Activated gamma-delta T cell treated with anti-CD3 and anti-CD28 coated beads, Interleukin-2, amount 50 U/mL, for 16 hours (primary cell): ENCODE measurements at regions not wholly inside any gene's neighbourhood (a gene's known extent, or its start where the extent isn't known, plus 50 kb on each side); places are given as distances from the start of the nearest gene placed in this dataset.
A peak's percentile ranks its signal among the peaks of the same experiment; 100 is the strongest.
"Not testable (repeated sequence)": the region's sequence is repeated elsewhere in the genome, so short reads cannot be mapped to it uniquely, and the experiment has no call there.

Source experiments
- DNase-seq: peaks from one replicate; pipeline ENCODE4 v3.0.0-alpha.2; 2020; ENCODE audit warnings: low read depth

- no peak for DNase-seq
Observed at GRCh38 chr9:31103836-31104235, 1280.6 kb upstream of the ACO1 start.

GRCh38 chr9:31104249-31104648, 1280.2 kb upstream of the ACO1 start:
- DNase-seq, result no peak

DNA sequence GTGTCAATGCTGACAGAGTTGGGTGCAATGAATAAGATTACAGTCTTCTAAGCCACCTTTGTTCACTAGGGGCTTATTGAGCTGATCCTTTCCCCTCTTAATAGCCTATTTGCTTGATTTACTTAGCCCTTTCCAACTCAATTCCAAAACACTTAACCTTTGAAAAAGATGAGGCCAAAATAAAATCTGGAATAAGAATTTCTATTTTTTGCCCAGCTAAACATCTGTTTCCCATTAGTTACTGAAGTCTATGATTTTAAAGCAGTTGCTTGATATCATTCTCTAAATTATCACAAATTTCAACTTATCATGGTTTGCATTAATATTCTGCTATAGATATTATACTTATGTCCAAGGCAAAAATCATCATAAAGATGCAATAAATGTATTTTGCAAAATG, 1272.0 kb upstream of the ACO1 start:
- no peak for DNase-seq

DNA sequence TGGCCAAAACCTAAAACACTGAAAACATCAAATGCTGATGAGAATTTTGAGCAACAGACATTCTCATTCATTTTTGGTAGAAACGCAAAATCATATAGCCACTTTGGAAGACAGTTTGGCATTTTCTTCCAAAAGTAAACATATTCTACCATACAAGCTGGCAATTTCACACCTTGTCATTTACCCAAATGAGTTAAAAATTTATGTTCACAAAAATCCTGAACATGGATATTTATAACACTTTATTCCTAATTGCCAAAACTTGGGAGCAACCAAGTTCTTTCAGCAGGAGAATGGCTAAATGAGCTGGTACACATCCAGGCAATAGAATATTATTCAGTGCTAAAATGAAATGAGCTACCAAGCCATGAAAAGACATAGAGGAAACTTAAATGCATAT, 1270.1 kb upstream of the ACO1 start:
- no peak for DNase-seq

DNA sequence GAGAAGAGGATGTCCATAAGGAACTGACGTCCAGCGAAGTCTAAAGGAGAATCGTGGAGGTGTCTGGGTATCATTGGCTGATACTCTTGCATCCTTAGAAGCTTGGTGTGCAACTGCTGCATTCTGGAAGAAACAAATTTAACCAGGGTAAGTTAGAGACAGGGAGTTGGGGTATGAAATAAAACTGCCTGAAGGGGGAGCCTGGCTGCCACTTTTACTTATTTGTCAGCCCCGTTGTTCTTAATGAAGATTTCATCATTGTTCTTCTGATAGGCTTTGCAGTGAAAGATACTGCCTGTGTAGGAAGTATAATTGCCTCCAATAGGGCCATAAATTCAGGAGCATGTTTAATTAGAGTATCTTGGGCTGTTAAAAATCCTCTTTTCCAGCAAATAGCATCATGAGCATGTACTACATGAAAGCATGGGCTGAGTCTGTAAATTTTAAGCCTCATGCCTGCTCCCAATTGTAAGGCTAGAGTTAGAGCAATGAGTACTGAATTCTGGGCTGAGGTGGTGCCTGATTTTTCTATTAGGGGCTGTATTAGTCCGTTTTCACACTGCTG, 1264.5 kb upstream of the ACO1 start:
- peak; percentile 6 for DNase-seq

DNA sequence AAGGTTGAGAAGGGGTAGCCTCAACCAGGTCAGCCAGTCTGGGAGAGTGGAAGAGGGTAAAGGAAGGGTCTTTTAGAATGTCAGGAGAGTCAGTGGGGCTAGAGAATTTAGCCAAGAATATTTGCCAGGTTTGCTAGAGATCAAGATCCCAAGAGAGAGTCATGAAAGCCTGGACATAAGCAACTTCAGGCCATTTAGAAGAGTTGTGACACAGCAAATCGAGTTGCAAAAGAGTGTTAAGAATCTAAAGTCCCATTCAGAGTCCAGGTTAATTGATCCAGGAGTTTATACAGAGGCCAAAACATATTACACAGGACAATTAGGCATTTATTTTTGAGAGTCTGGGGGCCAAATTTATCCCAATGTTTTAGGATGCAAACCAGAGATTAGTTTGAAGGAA, 1260.1 kb upstream of the ACO1 start:
- no peak for DNase-seq

DNA sequence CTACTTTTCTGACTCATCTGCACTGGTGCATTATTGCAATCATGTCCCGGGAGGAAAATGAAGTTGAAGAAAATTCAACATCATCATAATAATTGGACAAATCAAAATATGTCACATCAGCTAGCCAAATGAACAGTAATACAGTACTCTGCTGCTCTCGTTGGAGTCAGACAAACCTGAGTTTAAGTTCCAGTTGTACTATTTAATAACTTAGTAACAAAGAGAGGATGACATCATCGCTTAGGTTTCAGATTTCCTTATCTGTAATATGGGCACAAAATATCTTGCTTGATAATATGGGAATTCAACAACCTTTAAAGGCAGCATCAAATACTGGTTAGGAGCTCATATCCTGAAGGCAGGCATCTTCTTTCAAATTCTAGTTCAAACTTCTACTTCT, 1248.9 kb upstream of the ACO1 start:
- DNase-seq, result no peak

DNA sequence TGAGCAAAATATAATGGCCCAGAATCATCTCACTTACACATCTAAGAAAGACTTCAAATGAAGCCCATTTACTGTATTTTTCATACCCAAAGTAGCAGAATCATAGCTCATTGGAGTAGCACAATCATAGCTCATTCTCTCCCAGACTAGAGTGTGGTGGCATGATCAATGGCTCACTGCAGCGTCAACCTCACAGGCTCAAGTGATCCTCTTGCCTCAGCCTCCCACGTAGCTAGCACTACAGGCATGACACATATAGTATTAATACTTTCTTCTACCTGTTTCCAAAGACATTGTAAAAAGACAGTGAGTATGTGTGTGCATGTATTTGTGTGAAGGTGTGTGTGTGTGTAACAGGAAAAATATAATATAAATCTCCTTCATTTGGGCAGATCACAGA, 1247.9 kb upstream of the ACO1 start:
- no peak for DNase-seq

DNA sequence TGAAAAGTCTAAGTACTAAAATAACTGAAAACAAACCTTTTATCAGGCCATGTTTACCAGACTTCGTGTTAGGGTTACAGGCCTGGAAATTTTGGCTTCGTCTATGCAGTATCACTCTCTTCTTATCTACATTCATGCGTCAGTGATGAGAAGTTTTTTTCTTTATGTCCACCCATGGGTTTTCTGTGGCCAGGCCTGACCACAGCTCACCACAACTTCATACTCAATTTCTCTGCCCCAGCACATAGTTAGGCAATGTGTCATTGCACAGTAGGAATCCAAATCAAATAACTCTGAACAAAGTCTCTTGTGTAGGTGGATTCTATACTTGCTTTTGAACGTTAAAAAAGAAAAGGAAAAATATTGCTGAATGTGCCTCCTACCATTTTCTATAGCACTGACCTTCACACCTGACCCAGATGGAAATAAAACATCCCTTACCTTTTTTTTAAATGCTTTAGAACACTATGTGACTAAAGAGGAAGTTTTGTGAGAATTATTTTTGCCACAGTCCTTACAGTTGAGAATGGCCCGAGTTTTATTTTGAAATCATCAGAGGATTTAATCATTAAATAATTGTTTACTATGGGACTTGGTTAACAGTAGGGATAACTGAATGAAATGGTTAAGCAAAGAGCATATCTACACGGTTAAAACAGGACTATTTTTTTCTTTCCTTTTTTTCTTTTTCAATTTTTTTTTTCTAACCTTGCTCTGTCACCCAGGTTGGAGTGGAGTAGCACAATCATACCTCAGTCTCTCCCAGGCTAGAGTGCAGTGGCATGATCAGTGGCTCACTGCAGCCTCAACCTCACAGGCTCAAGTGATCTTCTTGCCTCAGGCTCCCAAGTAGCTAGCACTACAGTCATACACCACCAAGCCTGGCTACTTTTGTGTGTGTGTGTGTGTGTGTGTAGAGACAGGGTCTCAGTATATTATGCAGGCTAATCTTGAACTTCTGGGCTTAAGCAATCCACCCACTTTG, 1247.0 kb upstream of the ACO1 start:
- no peak for DNase-seq

DNA sequence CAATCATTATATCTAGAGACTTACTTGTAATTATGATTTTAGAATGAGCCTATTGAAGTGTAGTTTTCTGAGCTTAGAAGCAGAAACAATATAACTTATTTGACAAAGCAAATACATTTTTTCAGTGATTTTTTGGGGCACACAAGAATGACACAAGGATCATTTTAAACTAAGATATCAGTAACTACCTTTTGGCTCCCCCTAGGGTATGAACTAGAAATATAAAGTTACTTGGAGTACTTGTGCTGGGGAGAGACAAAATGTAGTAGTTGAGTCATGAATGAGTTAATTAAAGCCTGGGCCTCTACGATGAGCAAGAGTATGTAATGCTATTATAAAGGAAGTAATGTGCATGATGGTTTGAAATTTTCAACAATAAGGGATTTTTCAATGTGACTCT, 1244.1 kb upstream of the ACO1 start:
- DNase-seq, result no peak

GRCh38 chr9:31142456-31142855, 1242.0 kb upstream of the ACO1 start:
- no peak for DNase-seq

- DNase-seq, result no peak
Observed at GRCh38 chr9:31144614-31145013, 1239.8 kb upstream of the ACO1 start.

DNA sequence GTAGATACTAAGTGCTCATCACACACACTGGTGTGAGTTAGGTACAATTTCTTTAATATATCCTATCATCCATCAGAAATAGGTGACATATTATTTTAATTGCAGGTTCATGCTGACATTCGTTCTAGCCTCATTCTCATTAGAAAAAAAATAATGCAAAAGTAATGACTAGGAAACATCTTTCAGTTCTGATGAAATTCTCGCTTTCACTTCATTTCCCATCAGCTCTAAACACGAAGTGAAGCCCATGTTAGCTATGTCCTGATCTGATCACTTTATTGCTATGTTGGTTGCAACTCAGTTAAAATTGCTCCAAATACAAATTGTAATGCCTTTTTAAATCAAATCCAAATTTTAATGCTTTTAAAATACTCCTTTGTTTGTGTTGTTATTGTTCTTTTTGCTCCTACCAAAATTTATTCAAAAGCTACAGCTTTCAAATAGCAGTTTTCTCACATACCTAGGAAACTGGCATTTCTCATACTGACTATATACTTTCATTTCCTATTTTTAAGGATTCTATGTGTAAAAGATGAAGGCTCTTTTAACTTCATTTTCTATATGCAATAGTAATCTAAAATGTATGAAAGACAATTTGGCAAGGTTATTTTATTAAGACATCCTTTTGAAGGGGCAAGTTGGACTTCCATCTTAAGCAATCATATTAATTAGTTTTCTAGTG, 1237.8 kb upstream of the ACO1 start:
- no peak for DNase-seq

- DNase-seq, result no peak
Observed at GRCh38 chr9:31153250-31153840, 1231.1 kb upstream of the ACO1 start.

DNA sequence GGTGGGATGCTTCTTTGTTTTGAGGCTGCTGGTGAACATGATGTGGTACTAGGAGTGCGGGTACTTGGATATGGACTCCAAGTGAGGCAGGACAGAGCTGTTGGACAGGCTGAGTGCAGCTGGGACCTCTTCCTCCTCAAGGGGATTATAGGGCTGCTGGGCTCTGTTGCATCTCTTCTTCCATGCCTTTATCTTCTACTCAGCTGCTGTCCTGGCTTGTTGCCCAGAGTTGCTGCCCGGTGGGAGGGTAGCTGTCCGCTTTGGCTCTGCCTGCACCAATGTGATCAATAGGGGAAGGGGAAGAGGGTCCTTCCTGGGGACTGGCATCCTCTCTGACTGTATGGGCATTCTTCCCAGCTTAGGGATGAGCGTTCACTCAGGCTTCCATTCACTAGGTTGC, 1217.9 kb upstream of the ACO1 start:
- DNase-seq, result no peak

GRCh38 chr9:31168161-31168560, 1216.3 kb upstream of the ACO1 start:
- no peak for DNase-seq

GRCh38 chr9:31174681-31175080, 1209.8 kb upstream of the ACO1 start:
- DNase-seq, result no peak

DNA sequence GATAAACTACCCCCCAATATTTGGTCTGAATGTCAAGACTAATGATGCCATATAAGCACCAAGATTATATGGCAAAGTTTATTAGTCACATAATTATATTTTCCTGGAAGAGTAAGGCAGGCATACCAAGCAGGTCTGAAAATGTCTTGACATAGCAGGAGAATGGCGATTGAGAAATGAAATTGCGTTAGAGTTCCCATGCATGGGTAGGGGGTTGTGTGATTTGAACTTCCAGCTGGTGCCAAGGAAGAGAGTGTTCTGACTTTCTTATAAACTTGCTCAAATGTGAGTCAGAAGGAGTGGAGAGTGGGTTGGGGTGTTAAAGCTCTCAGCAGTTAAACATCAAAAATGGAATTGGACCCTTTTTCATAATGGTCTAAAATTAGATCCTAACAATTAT, 1200.6 kb upstream of the ACO1 start:
- no peak for DNase-seq

DNA sequence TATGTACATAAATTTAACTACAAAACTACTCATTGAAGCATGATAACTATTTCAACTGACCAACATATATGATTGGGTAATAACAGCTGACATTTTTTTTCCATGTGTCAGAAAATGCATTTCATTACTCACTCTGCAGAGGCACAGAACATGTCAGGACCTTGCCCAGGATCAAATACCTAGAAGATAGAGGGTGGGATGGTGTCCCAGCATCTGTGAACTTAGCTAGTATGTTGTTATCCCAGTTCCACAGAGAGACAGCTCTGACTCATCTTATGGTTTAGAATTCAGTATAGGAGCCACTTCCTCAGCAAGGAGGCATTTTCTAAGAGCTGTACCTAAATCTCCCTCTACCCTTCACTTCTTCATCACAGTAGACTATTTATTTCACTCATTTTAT, 1198.6 kb upstream of the ACO1 start:
- DNase-seq, result no peak

DNA sequence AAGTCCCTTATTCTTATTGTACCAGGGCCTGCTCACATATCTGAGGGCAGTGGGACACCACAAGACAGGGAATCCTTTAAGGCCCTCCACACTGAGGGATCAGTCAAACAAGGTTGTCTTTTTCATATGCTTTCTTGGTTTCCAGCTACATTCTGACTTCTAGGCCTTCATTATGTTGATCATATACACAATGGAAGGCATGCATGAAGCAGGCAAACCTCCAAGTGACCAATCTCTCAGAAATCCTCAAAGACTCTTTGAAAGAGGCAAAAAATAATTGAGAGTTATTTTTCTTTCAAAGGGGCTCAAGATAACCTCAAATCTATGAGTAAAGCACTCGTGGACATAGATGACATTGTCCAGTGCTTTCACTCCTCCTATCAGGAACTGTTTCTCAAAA, 1195.9 kb upstream of the ACO1 start:
- DNase-seq, result no peak

- no peak for DNase-seq
Observed at GRCh38 chr9:31210978-31211570, 1173.4 kb upstream of the ACO1 start.

- DNase-seq, result not testable (repeated sequence)
Observed at GRCh38 chr9:31229976-31230375, 1154.5 kb upstream of the ACO1 start.
